SJSA1 (cell line): ENCODE measurements at regions not wholly inside any gene's neighbourhood (a gene's known extent, or its start where the extent isn't known, plus 50 kb on each side); places are given as distances from the start of the nearest gene placed in this dataset.

ENCODE experiments used
- DNase-seq, 2 experiments: peaks; one replicate each; pipeline ENCODE4 v3.0.0-alpha.2; 2015 to 2020; ENCODE audit warnings: low spot score in 2 of 2, low read depth in 1 of 2
- H3K27ac ChIP-seq: fragments of 250-450 bp; sonication (Bioruptor Pico); 2 replicates; pipeline ENCODE4 v1.5.1; 2020; ENCODE audit warnings: mild to moderate bottlenecking, moderate library complexity
- H3K27me3 ChIP-seq: fragments of 250-450 bp; sonication (Bioruptor Pico); replicated peaks from 2 replicates; pipeline ENCODE4 v1.5.1; 2020; ENCODE audit warnings: mild to moderate bottlenecking, moderate library complexity
- H3K36me3 ChIP-seq: fragments of 250-450 bp; sonication (Bioruptor Pico); 2 replicates; pipeline ENCODE4 v1.5.1; 2020; ENCODE audit warnings: mild to moderate bottlenecking
- H3K4me1 ChIP-seq: fragments of 250-450 bp; sonication (Bioruptor Pico); replicated peaks from 2 replicates; pipeline ENCODE4 v1.6.1; 2021; ENCODE audit warnings: mild to moderate bottlenecking
- H3K4me3 ChIP-seq: fragments of 250-450 bp; sonication (Bioruptor Pico); 2 replicates; pipeline ENCODE4 v1.5.1; 2020; ENCODE audit warnings: mild to moderate bottlenecking
- H3K9me3 ChIP-seq: fragments of 250-450 bp; sonication (Bioruptor Pico); replicated peaks from 2 replicates; pipeline ENCODE4 v1.5.1; 2020; ENCODE audit warnings: mild to moderate bottlenecking

DNA sequence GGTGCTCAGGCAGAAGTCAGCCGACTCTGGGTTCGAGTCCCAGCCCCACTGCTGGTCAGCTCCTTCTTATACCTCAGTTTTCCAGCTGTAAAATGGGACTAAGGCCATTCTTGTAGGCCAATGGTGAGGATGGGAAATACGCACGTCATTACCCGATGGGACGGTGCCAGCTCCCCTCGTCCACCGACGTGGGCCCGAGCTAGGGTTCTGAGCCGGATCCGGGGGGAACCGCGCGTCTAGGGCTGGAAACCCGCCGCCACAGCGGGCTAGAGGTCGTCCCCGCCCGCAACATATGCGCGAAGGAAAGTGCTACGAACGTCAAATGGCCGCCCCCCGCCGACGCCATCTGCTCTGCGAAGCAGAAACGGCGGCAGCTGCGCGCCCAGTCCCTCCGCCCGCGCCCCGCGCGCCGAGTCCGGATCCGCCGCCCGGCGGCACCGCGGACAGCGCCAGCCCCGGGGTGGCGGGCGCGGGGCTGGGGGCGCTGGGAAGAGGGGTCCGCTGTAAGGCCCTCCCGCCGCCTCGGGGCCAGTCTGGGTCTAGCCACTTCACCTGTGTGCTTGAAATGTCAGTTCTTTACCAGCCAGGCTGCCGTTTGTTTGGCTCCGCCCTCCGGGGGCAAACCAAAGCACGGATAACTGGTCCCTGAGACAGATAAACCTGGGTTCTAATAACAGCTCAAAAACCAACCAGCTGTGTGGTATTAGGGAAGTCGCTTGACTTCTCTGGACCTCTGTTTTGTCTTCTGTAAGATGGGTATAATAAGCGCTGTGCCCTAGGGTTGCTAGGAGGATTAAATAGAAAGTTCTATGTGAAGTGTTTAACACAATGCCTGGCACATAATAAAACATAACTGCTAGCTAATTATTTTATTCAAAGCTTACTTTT is 103.5 kb upstream of the RCN1 start:
- Histone ChIP-seq H3K36me3 (no peaks in the 10 kb centered on the region), H3K27me3 (peaks cover 27% of the 10 kb centered on the region), H3K4me1 (no peaks in the 10 kb centered on the region), H3K27ac (no peak overlapping the region), H3K4me3 (no peak overlapping the region), H3K9me3 (no peaks in the 10 kb centered on the region)
- DNase-seq = no peak

- H3K27ac ChIP-seq = no peak overlapping the region
- DNase-seq = no peak
- H3K4me1 ChIP-seq = no peaks in the 10 kb centered on the region
- no peaks in the 10 kb centered on the region for H3K9me3 ChIP-seq
- no peaks in the 10 kb centered on the region for H3K36me3 ChIP-seq
- no peak overlapping the region for H3K4me3 ChIP-seq
- peaks cover 27% of the 10 kb centered on the region for H3K27me3 ChIP-seq
These were observed 104.5 kb upstream of the RCN1 start for GRCh38 chr11:31986201-31986889.

DNA sequence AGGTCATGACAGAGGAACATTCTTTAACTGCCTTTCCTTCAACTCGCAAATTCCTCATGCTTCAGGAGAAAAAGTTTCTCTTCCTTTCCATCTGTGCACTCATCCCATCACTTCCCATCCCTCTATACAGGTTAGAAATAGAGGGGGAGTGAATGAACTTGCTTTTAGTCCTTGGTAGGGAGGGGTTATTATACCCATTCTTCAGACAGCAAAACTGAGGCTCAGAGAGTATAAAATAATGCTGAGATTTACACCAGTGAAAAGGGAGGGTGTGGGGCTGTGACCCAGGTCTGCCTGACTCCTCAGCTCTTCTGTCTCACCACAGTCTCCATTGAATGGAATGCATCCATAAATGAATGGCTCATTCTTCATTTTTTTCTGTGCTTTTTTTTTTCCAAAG is 109.4 kb upstream of the RCN1 start:
- no peaks in the 10 kb centered on the region for H3K4me1 ChIP-seq
- no peaks in the 10 kb centered on the region for H3K36me3 ChIP-seq
- H3K4me3 ChIP-seq = no peak overlapping the region
- no peak for DNase-seq
- H3K27me3 ChIP-seq = peaks cover 11% of the 10 kb centered on the region; the same call in 1 of the 2 replicates
- H3K9me3 ChIP-seq = no peaks in the 10 kb centered on the region
- no peak overlapping the region for H3K27ac ChIP-seq

- no peak for DNase-seq
- Histone ChIP-seq H3K27me3 (no peaks in the 10 kb centered on the region), H3K9me3 (no peaks in the 10 kb centered on the region), H3K27ac (no peak overlapping the region), H3K4me1 (no peaks in the 10 kb centered on the region), H3K4me3 (no peak overlapping the region), H3K36me3 (no peaks in the 10 kb centered on the region)
These were observed 113.5 kb upstream of the RCN1 start for GRCh38 chr11:31977343-31977742.

DNA sequence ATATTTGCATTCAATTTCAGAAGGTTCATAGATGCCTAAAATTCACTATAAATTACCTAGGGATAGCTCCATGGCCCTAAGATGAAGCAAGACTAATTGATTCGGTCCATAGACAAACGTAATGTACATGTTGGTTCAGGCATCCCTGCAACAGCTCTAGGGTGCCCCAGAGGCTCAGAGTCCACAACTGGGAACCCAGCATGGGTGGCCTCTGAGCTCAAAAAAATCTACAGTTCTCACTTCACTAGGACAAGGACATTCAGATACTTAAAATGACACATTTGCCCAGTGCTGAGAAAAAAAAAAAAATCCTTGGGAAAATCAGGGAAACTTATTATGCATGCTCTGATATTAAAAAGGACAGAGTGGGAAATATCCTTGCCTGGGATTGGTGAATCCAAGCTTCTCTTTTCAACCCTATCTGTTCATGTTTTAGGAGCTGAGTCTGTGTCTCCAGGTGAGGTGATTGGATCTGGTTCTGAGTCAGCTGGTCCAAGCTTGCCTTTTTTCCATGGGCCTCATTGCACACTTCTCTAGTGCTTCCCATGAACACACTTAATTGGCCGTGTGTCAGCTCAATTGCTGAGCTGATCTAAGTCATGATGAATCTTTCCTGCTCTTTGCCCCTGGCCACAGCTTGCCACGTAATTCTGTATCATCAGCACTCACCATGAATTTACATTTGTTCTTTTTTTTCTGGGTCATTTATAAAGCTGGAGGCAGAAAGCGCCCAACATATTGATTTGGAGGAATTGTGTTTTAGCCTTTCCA is 116.3 kb upstream of the RCN1 start:
- Histone ChIP-seq H3K4me1 (no peaks in the 10 kb centered on the region), H3K36me3 (no peaks in the 10 kb centered on the region), H3K27me3 (no peaks in the 10 kb centered on the region), H3K27ac (no peak overlapping the region), H3K9me3 (no peaks in the 10 kb centered on the region), H3K4me3 (no peak overlapping the region)
- DNase-seq = no peak

GRCh38 chr11:31973172-31973571 is 117.7 kb upstream of the RCN1 start:
- Histone ChIP-seq H3K4me3 (no peak overlapping the region), H3K36me3 (no peaks in the 10 kb centered on the region), H3K4me1 (no peaks in the 10 kb centered on the region), H3K9me3 (no peaks in the 10 kb centered on the region), H3K27me3 (no peaks in the 10 kb centered on the region), H3K27ac (no peak overlapping the region)
- no peak for DNase-seq

DNA sequence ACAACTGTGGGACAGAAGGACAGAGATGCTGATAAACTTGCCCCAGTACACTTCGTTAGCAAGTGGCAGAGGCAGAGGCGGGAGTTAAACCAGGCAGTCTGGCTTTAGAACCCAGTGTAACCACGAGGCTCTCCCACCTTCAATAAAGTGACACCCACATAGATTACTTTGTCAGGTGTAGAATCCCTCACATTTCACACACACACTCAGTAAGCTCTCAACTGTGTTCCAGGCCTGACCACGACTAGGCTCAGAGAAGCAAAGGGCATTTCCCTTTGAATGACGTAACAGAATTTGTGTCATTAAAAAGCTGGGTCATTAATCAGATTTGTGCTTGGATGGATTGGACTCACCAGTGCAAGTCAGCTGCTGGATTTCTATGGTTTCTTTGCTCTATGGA is 118.3 kb upstream of the RCN1 start:
- DNase-seq = no peak
- Histone ChIP-seq H3K27ac (no peak overlapping the region), H3K4me1 (no peaks in the 10 kb centered on the region), H3K27me3 (no peaks in the 10 kb centered on the region), H3K4me3 (no peak overlapping the region), H3K36me3 (no peaks in the 10 kb centered on the region), H3K9me3 (no peaks in the 10 kb centered on the region)

DNA sequence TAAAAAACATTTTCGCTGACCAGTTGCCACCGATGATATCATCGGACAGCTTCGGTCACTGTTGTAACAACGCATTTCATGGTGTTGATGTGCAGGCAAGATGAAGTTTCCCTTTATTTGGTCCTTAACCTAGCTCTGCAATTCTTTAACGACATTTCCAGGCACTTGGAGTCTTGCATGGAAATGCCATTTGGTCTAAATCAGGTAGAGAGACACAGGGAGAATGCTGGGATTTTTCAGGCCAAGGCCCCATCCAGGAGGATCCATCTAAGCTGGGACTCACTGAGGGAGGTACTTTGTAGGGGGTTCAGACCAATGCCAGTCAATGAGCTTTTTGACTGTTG is 121.5 kb upstream of the RCN1 start:
- H3K9me3 ChIP-seq = no peaks in the 10 kb centered on the region
- no peaks in the 10 kb centered on the region for H3K36me3 ChIP-seq
- H3K27ac ChIP-seq = no peak overlapping the region
- H3K4me1 ChIP-seq = no peaks in the 10 kb centered on the region
- H3K27me3 ChIP-seq = no peaks in the 10 kb centered on the region
- DNase-seq = no peak
- no peak overlapping the region for H3K4me3 ChIP-seq

DNA sequence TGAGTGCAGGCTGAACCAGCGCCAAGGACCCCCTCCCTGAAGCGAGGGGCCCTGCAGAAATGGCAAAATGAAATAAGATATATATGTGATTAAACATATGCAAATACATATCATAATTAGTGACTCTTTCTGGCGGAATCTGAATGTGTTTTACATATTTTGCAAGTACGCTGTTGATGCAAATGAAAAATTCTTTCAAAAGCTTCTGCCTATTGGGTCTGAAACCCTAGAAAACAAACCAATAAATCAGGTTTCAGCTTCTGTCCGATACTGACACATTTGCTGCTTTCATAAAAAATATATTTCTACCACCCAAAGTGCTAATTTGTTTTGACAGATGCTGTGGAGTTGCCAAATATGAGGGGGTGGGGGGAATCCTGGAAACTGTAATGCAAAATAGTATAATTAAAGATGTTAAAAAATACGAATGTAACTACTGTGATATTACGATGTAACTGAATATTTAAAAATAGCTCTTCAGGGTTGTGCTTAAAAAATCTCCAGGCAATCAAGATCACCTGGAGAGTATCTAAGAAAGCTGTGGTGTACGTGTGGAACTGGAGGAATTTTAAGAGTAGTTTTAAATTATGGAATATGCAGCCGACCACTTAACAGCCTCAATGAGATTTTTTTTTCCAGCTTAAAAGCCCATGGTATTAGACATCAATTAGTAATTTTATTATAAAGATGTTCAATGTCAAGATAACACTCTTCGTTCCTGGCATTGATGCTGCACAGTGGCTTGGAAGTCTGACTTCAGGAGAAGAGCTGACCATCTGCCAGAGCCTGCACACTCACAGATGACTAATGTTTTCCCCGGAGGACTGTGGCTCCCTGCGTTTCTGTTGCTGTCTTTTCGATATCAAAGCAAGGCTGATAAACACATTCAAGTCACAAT is 122.2 kb upstream of the RCN1 start:
- Histone ChIP-seq H3K9me3 (no peaks in the 10 kb centered on the region), H3K27me3 (no peaks in the 10 kb centered on the region), H3K36me3 (no peaks in the 10 kb centered on the region), H3K27ac (no peak overlapping the region), H3K4me3 (no peak overlapping the region), H3K4me1 (no peaks in the 10 kb centered on the region)
- peak in 1 of 2 experiments; percentile 8 for DNase-seq

DNA sequence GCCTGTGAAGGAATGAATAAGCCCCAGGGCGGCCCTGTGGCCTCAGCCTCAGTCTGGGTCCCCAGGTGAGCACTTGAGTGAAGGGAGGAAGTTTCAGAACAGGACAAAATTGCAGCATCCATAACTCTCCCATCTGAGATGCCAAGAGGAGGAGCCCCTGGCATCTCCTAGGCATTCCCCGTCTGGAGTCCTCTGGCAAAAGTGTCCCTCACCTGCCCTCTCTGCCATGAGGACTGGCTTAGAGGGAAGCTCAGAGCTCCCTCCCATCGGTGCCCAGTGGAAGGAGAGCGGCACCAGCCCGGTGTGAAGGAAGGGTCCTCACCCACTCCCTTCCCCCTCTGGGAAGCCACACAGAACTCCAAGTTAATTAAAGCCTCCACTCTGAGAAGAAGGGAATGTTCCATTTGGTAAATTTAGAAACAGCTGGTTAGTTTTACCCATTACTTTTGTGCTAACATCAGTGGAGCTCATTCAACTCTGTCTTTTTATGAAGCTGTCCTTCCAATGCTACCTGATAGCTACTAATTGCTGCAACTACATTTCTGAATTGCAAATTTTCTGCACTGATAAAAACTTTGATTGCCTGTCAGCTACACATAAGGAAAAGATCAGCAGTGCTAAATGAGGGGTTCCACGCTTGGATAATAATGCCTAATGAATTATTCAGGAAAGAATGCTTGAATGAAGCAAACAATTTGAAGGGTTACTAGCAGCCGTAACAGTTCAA is 123.3 kb upstream of the RCN1 start:
- Histone ChIP-seq H3K4me3 (no peak overlapping the region), H3K27ac (no peak overlapping the region), H3K27me3 (no peaks in the 10 kb centered on the region), H3K36me3 (no peaks in the 10 kb centered on the region), H3K4me1 (no peaks in the 10 kb centered on the region), H3K9me3 (no peaks in the 10 kb centered on the region)
- no peak for DNase-seq

GRCh38 chr11:31966846-31967245 is 124.0 kb upstream of the RCN1 start:
- no peak for DNase-seq
- Histone ChIP-seq H3K27ac (no peak overlapping the region), H3K27me3 (no peaks in the 10 kb centered on the region), H3K4me1 (no peaks in the 10 kb centered on the region), H3K36me3 (no peaks in the 10 kb centered on the region), H3K9me3 (no peaks in the 10 kb centered on the region), H3K4me3 (no peak overlapping the region)

DNA sequence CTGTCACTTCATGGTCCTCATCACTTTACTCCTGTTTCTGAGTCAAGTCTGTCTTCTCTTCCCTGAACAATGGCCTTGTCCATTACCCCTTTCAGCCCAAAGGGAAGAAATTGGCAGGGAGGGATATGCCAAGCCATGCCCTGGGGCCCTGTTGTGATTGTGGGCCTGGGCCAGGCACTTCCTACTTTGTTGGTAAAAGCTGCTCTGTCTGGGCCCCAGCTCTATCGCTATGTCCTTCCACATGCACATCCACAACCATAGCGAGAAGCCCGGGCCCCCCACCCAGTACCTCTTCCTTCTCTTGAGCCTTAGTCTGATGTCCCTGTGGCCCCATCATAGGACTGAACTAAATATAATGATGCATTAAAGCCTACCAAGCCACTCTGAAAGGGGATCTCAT is 126.7 kb upstream of the RCN1 start:
- no peak for DNase-seq
- no peaks in the 10 kb centered on the region for H3K27me3 ChIP-seq
- no peak overlapping the region for H3K27ac ChIP-seq
- no peaks in the 10 kb centered on the region for H3K36me3 ChIP-seq
- no peaks in the 10 kb centered on the region for H3K9me3 ChIP-seq
- no peak overlapping the region for H3K4me3 ChIP-seq
- H3K4me1 ChIP-seq = no peaks in the 10 kb centered on the region

DNA sequence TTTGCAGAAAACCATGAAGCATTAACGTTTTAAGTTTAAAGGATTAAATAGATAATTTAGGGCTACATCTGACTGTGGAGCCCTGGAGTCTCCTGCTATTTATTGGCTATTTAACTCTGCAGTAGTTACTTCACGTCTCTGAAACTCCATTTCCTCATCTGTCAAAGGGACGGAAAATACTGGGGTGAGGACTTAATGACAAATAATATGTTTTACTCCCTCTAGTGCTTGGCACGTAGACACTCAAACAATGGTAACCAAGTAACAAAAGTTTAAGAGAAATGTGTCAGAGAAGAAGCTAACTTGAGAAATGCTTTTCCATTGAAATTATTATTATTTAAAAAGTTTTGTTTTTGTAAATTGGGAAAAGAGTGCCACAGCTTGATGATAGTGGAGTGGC is 130.7 kb upstream of the RCN1 start:
- H3K4me3 ChIP-seq = no peak overlapping the region
- no peaks in the 10 kb centered on the region for H3K4me1 ChIP-seq
- H3K9me3 ChIP-seq = no peaks in the 10 kb centered on the region
- no peak overlapping the region for H3K27ac ChIP-seq
- H3K27me3 ChIP-seq = no peaks in the 10 kb centered on the region
- DNase-seq = no peak
- H3K36me3 ChIP-seq = no peaks in the 10 kb centered on the region
